GM21528 (cell line): ENCODE measurements at regions not wholly inside any gene's neighbourhood (a gene's known extent, or its start where the extent isn't known, plus 50 kb on each side); places are given as distances from the start of the nearest gene placed in this dataset.
"Not testable (repeated sequence)": the region's sequence is repeated elsewhere in the genome, so short reads cannot be mapped to it uniquely, and the experiment has no call there.

ENCODE experiments used
- ATAC-seq: cut with Tn5 transposase; IDR thresholded peaks from one replicate; pipeline ENCODE4 v1.9.1; 2021; ENCODE audit warnings: mild to moderate bottlenecking, moderate library complexity; ENCODE audit not compliant: unreplicated experiment, low FRiP score

GRCh38 chr4:81594490-81595159 is 122.9 kb upstream of the RASGEF1B start:
- ATAC-seq, result no peak

DNA sequence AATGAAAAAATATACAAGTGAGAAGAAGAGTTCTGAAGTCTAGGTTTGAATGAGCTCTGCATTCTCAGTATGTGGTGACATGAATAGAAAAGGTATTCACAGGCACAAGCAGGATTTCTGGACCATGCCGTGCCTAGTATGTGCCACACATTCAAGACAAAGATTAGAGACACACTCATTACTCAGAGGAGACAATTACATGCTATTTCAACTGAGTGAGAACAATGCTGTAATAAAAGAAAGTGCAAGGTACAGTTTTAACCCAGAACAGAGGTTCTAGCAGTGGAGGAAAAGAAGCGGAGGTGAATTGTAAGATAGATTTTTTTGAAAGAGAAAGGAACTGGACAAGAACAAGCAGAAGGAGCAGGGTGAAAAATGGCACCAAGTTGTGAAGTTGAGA is 121.0 kb upstream of the RASGEF1B start:
- ATAC-seq, result no peak

DNA sequence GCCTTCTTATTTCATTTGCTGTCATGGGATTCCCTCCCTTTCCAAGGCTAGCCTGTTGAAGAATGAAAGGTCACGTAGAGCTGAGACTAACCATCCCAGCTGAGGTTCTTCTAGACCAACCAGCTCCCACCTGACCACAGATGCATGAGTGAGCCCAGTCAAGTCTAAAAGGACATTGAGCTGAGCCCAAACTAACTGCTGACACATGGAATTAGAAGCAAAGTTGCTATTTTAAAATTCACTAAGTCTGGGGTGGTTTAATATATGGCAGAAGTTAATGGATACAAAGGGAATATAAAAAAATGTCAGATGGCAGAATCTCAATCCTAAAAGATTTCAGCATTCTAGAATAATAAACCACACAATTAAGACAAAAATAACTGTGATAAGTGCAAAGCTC is 118.9 kb upstream of the RASGEF1B start:
- ATAC-seq, result no peak

DNA sequence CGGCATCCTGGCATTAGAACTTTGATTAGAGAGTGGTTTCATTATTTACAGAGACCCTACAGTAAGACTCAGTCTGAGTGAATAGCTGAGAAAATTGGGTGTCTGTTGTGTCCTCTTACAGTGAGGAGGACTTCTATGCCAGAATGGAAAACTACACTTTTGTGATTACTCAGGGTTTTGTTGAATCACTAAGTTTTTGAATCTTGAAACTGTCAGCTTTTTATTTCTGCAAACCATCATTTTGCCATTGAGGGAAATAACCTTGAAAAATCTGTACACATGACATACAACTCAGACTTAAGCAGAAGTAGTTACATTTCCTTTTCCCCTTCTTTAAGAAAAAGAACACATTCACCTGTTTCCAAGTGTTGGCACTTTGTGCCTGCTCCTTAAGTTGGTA is 117.6 kb upstream of the RASGEF1B start:
- no peak for ATAC-seq

- no peak for ATAC-seq
These were observed 115.0 kb upstream of the RASGEF1B start for GRCh38 chr4:81586706-81587105.

- not testable (repeated sequence) for ATAC-seq
These were observed 109.3 kb upstream of the RASGEF1B start for GRCh38 chr4:81580994-81581374.

GRCh38 chr4:81580346-81580993 is 108.8 kb upstream of the RASGEF1B start:
- no peak for ATAC-seq

DNA sequence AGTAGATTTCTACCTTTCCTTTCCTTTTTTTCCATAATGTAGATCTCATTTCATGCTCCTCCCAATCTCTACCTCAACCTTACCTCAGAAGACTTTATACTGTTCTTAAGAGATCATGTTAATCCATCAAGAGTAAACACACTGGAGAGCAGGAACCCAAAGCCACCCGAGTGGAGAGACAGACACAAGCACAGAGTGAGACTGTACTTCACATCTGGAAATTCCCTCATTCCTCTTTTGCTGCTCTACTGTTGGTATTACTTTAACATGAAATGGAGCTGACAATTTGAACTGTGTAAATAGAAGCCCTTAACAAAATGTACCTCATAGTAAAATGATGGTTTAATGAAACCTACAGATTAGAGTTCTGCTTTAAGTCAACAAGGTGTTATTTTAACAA is 105.7 kb upstream of the RASGEF1B start:
- no peak for ATAC-seq

DNA sequence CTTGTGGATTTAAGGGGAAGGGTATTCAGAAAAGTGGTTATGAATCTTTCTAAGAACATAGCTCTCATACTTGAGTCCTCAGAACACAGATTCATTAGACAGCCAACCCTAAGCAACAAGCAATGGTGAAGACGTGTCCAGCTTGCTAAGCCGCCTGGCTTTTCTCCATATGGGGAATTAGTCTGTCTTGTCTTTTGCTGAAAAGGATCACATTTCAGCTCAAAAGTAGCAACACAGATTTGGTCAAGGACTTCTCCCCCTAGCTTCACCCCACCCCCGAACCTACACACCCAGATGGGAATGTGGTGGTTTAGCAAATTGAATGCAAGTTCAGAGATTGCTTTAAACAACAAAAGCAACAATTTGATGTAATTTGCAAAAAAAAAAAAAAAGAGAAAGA is 103.3 kb upstream of the RASGEF1B start:
- ATAC-seq, result no peak

GRCh38 chr4:81573840-81574239 is 102.1 kb upstream of the RASGEF1B start:
- no peak for ATAC-seq

GRCh38 chr4:81572402-81572801 is 100.7 kb upstream of the RASGEF1B start:
- no peak for ATAC-seq

GRCh38 chr4:81571105-81571504 is 99.4 kb upstream of the RASGEF1B start:
- no peak for ATAC-seq

- no peak for ATAC-seq
These were observed 94.5 kb upstream of the RASGEF1B start for GRCh38 chr4:81566161-81566591.

DNA sequence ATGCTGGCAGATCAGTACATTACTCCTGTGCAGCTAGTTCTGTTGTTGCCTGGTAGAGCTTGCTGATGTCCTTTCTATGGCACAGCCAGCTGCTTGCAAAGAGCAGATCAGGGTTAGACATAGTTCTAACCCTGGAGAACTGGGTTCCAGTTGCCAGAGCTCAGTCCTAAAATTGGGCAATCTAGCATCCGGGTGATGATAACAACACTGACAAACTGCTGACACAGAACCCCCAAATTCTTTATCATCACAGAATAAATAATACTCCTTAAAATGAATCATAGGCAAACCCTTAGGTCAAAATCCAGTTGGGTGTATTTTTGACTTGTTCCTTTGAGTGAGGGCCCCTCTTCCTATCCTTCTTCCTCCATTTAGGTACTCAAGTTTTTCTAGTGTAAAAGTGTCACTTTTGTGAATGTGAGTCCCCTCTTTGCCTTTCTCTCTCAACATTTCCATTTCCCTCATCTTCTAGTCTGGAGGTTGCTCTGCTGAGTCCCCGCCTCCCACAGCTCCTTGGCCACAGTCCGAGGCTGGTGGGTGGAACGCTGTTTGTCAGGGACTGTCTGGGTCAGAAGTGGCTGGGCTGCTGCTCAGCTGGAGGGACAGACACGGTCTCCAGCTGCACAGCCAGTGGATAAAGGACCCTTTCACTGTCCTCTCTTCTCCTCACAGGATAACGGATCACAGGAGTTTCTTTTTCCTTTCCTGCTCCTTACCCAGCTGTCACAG is 93.6 kb upstream of the RASGEF1B start:
- no peak for ATAC-seq

- no peak for ATAC-seq
These were observed 92.3 kb upstream of the RASGEF1B start for GRCh38 chr4:81564025-81564424.

DNA sequence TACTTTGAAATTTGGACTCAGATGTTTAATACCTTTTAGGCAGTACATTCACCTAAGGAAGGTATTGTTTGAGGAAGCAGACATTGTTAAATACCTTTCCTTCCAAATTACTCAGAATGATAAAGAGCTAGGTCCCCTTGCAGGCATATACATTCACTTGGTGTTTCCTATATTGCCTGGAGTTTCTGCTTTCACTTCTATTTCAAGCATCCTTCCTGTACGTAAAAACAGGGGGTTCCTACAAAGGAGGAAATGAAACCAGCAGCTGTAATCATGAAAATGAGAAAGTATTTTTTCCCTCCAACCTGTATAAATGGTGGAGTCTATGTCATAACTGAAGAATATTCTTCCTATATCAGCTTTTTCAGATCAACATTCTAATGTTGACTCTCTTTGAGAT is 90.4 kb upstream of the RASGEF1B start:
- ATAC-seq, result peak; percentile 96

DNA sequence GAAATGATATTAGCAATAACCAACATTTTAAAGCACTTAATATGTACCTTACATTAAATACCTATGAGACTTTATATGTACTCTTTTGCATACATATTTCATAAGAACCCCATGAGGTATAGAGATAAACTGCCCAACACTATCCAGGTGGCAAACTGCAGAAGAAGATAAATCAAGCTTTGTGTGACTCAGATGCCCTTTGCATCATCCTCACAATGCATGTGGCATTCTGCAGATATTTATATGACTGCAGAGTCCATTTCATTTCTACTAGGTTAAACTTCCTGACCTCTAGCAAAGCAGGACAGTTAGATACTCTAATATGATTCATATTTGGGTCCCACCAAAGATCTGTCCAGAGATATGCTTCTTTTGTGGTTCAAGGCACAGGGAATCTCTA is 85.6 kb upstream of the RASGEF1B start:
- ATAC-seq, result no peak

DNA sequence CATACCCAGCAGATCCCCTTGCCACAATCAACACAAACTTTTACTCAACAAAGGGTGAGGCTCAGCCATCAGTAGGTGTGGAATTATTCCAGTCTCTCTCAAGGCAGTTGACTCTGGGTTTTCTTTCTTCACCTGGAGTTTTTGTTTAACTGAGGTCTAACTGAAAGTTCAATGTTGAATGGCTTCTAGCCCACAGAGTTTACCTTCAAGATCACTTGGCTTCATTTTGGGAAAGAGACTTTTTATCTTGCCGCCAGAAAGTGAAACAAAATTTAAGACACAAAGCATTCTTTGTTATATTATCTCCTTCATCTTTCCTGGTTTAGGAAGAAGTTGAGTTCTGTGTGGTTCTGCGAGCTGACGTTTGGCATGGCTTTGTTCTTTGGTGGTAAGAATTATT is 83.8 kb upstream of the RASGEF1B start:
- no peak for ATAC-seq

DNA sequence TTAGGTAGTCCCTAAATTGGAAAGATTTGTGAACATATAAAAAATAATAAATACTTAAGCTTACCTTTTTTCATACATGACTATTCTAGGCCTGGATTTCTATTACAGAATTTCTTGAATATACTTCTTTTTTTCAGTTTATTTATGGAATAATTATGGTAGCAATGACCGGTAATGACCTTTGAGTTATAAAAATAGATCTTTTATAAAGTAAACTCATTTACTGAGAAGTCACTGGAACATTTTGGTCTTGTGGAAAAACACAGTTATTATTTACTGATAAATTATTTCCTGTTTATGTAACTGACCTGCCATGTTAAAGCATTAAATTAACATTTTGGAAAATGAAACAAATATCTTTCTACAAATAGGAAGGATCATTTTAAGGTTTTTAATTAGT is 80.4 kb upstream of the RASGEF1B start:
- ATAC-seq, result no peak

GRCh38 chr4:81550388-81550859 is 78.7 kb upstream of the RASGEF1B start:
- ATAC-seq, result no peak

DNA sequence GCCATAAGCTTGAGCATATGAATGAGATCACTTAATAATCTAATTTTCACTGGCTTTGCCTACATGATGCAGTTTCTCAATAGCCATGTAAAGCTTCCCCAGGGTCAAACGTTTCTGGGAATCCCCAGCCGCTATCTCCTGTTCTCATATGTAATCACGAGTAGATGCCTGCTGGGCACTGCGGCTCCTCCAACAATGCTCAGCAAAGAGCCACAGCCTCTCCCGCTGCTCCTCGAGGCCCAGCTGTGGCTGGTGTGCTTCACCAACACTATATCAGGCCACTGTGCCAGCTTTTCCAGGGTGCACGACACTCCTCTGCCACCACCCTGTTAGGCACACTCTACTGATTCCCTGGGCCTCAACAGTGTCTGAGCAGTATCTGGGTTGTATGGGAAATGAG is 78.3 kb upstream of the RASGEF1B start:
- no peak for ATAC-seq

GRCh38 chr4:81546777-81547176 is 75.1 kb upstream of the RASGEF1B start:
- no peak for ATAC-seq
